H1 (cell line): ENCODE measurements at regions not wholly inside any gene's neighbourhood (a gene's known extent, or its start where the extent isn't known, plus 50 kb on each side); places are given as distances from the start of the nearest gene placed in this dataset.

Experiments used
- CTCF ChIA-PET: fragments of 300-600 bp; sonication (Branson Sonifier 250); formaldehyde crosslinking; loops from one replicate; lab custom pipeline; 2021; ENCODE audit not compliant: partially characterized antibody; lab: Charles Lee
- POLR2A ChIA-PET: fragments of 300-600 bp; sonication (Branson Sonifier 250); formaldehyde crosslinking; loops from one replicate; lab custom pipeline; 2021; ENCODE audit warnings: inconsistent platforms; ENCODE audit not compliant: partially characterized antibody; lab: Charles Lee
- DNase-seq, 2 experiments: peaks; one replicate each; pipeline versions ENCODE4 v3.0.0 to v3.0.0-alpha.2; 2010 to 2022; ENCODE audit warnings: low spot score in 2 of 2, low read depth in 1 of 2, mixed read lengths in 1 of 2
- FAIRE-seq: peaks from 2 replicates; lab custom pipeline; 2011; peaks lifted over from hg19 to GRCh38; lab: Jason Lieb, UNC
- H2AFZ ChIP-seq: 2 replicates; pipeline ENCODE4 v1.8.1; 2012; ENCODE audit warnings: low read length, inconsistent platforms
- H2AK5ac ChIP-seq: 2 replicates; pipeline ENCODE4 v1.6.1; 2013; ENCODE audit warnings: low read depth, low read length
- H2BK120ac ChIP-seq: replicated peaks from 2 replicates; pipeline ENCODE3; 2013; ENCODE audit warnings: low read depth, low read length, inconsistent platforms
- H2BK12ac ChIP-seq: 2 replicates; pipeline ENCODE4 v1.6.1; 2013; ENCODE audit warnings: low read depth, low read length
- H2BK15ac ChIP-seq: 2 replicates; pipeline ENCODE4 v1.6.1; 2013; ENCODE audit warnings: low read length
- H2BK20ac ChIP-seq: 2 replicates; pipeline ENCODE4 v1.6.1; 2013; ENCODE audit warnings: low read length
- H2BK5ac ChIP-seq: 2 replicates; pipeline ENCODE4 v1.6.1; 2013; ENCODE audit warnings: low read depth, low read length
- H3K14ac ChIP-seq: 2 replicates; pipeline ENCODE4 v1.6.1; 2013; ENCODE audit warnings: inconsistent platforms; ENCODE audit not compliant: insufficient read length
- H3K18ac ChIP-seq: 2 replicates; pipeline ENCODE4 v1.6.1; 2013; ENCODE audit warnings: low read length; ENCODE audit errors: extremely low read depth
- H3K23ac ChIP-seq: 2 replicates; pipeline ENCODE4 v1.6.1; 2013; ENCODE audit warnings: inconsistent platforms; ENCODE audit not compliant: insufficient read length
- H3K23me2 ChIP-seq: 2 replicates; pipeline ENCODE4 v1.6.1; 2013; ENCODE audit warnings: low read depth, low read length
- H3K27ac ChIP-seq: 2 replicates; pipeline ENCODE4 v1.6.1; 2011; ENCODE audit warnings: low read depth, low read length, inconsistent platforms
- H3K27me3 ChIP-seq, 4 experiments: replicated peaks in 1 of 4; 1 replicate in 1 of 4; 2 replicates in 3 of 4; pipeline versions ENCODE4 v1.6.1 to v1.8.1; 2011 to 2013; ENCODE audit warnings: low read length in 3 of 4, mild to moderate bottlenecking in 3 of 4, inconsistent platforms in 2 of 4, mixed read lengths in 2 of 4, moderate library complexity in 1 of 4; ENCODE audit not compliant: control insufficient read depth in 3 of 4, insufficient read depth in 3 of 4; ENCODE audit errors: extremely low read depth in 1 of 4
- H3K36me3 ChIP-seq, 4 experiments: 2 replicates each; pipeline versions ENCODE4 v1.6.1 to v1.8.1; 2011 to 2013; ENCODE audit warnings: mild to moderate bottlenecking in 4 of 4, low read length in 3 of 4, moderate library complexity in 2 of 4, control low read depth in 1 of 4, inconsistent platforms in 1 of 4; ENCODE audit not compliant: insufficient read depth in 4 of 4, control insufficient read depth in 2 of 4
- H3K4ac ChIP-seq: replicated peaks from 2 replicates; pipeline ENCODE3; 2013; ENCODE audit warnings: low read length, low read depth, mixed read lengths, inconsistent platforms; ENCODE audit not compliant: insufficient read length
- H3K4me1 ChIP-seq, 4 experiments: replicated peaks in 1 of 4; 1 replicate in 1 of 4; 2 replicates in 3 of 4; pipeline versions ENCODE4 v1.6.1 to v1.8.1; 2011 to 2013; ENCODE audit warnings: low read length in 3 of 4, inconsistent platforms in 2 of 4, mixed read lengths in 1 of 4; ENCODE audit not compliant: insufficient read depth in 4 of 4, control insufficient read depth in 3 of 4
- H3K4me2 ChIP-seq, 2 experiments: 2 replicates each; pipeline versions ENCODE4 v1.6.1 to v1.8.1; 2011 to 2013; ENCODE audit warnings: low read depth in 2 of 2, low read length in 2 of 2, control low read depth in 1 of 2, inconsistent platforms in 1 of 2, mild to moderate bottlenecking in 1 of 2; ENCODE audit not compliant: insufficient read depth in 1 of 2
- H3K4me3 ChIP-seq, 4 experiments: fragments of 200-600, 300-600 bp in 1 of 4; sonication (generic), shearing (Covaris generic), sonication (Bioruptor Twin) in 1 of 4; 2 replicates each; pipeline versions ENCODE4 v1.5.1 to v1.8.1; 2011 to 2016; ENCODE audit warnings: low read length in 4 of 4, low read depth in 3 of 4, control low read depth in 2 of 4, inconsistent platforms in 2 of 4, mild to moderate bottlenecking in 2 of 4, mixed read lengths in 1 of 4, moderate library complexity in 1 of 4; ENCODE audit not compliant: insufficient read depth in 2 of 4; ENCODE audit errors: extremely low read depth in 1 of 4
- H3K56ac ChIP-seq: replicated peaks from 2 replicates; pipeline ENCODE3; 2013; ENCODE audit warnings: low read depth, mild to moderate bottlenecking, mixed read lengths, low read length, inconsistent platforms; ENCODE audit not compliant: insufficient read length
- H3K79me1 ChIP-seq: 2 replicates; pipeline ENCODE4 v1.6.1; 2013; ENCODE audit warnings: low read depth, low read length, control low read depth
- H3K79me2 ChIP-seq, 2 experiments: 2 replicates each; pipeline versions ENCODE4 v1.6.1 to v1.8.1; 2012 to 2013; ENCODE audit warnings: low read length in 2 of 2, mild to moderate bottlenecking in 2 of 2, inconsistent platforms in 1 of 2; ENCODE audit not compliant: insufficient read depth in 2 of 2, control insufficient read depth in 1 of 2
- H3K9ac ChIP-seq, 4 experiments: replicated peaks in 1 of 4; 1 replicate in 1 of 4; 2 replicates in 3 of 4; pipeline versions ENCODE4 v1.6.1 to v1.8.1; 2011 to 2013; ENCODE audit warnings: low read depth in 3 of 4, low read length in 3 of 4, control low read depth in 2 of 4, mild to moderate bottlenecking in 2 of 4, moderate library complexity in 2 of 4, inconsistent platforms in 1 of 4; ENCODE audit errors: extremely low read depth in 1 of 4
- H3K9me3 ChIP-seq, 2 experiments: 2 replicates each; pipeline versions ENCODE4 v1.6.1 to v1.8.1; 2012 to 2013; ENCODE audit warnings: mild to moderate bottlenecking in 2 of 2, moderate library complexity in 2 of 2, control low read depth in 1 of 2, inconsistent platforms in 1 of 2, low read depth in 1 of 2, low read length in 1 of 2, mixed read lengths in 1 of 2; ENCODE audit not compliant: insufficient read depth in 2 of 2
- H4K20me1 ChIP-seq, 2 experiments: replicated peaks in 1 of 2; 2 replicates each; pipeline versions ENCODE3 to v1.8.1; 2011 to 2013; ENCODE audit warnings: inconsistent platforms in 2 of 2, low read length in 2 of 2, mild to moderate bottlenecking in 1 of 2; ENCODE audit not compliant: insufficient read depth in 2 of 2, control insufficient read depth in 1 of 2
- H4K5ac ChIP-seq: 2 replicates; pipeline ENCODE4 v1.6.1; 2013; ENCODE audit warnings: low read length, low read depth, mixed read lengths, inconsistent platforms; ENCODE audit not compliant: insufficient read length
- H4K8ac ChIP-seq: 2 replicates; pipeline ENCODE4 v1.8.0; 2013; ENCODE audit warnings: mild to moderate bottlenecking, moderate library complexity, low read length, inconsistent platforms; ENCODE audit not compliant: insufficient read depth; ENCODE audit errors: extremely low read depth
- H4K91ac ChIP-seq: replicated peaks from 2 replicates; pipeline ENCODE3; 2013; ENCODE audit warnings: low read length, mixed read lengths, inconsistent platforms; ENCODE audit not compliant: insufficient read length
- BCL11A ChIP-seq, 2 experiments: IDR thresholded peaks; one replicate each; pipeline ENCODE4 v1.6.1; 2011; ENCODE audit warnings: low read depth in 2 of 2, low read length in 2 of 2, mild to moderate bottlenecking in 2 of 2
- JUN ChIP-seq: IDR thresholded peaks from 2 replicates; pipeline ENCODE4 v1.6.1; 2011; ENCODE audit warnings: low read depth, mild to moderate bottlenecking, improper control_type of control experiment, low read length
- POLR2A ChIP-seq, 2 experiments: IDR thresholded peaks; 1 replicate in 1 of 2; 2 replicates in 1 of 2; pipeline ENCODE4 v1.6.1; 2011; ENCODE audit warnings: low read depth in 2 of 2, low read length in 2 of 2, mild to moderate bottlenecking in 2 of 2; ENCODE audit errors: control extremely low read depth in 1 of 2
- RAD21 ChIP-seq, 2 experiments: IDR thresholded peaks in 1 of 2; conservative IDR thresholded peaks in 1 of 2; 2 replicates each; pipeline ENCODE4 v1.6.1; 2011; ENCODE audit warnings: low read depth in 2 of 2, low read length in 2 of 2, improper control_type of control experiment in 1 of 2, inconsistent platforms in 1 of 2, mild to moderate bottlenecking in 1 of 2, moderate library complexity in 1 of 2
- SIRT6 ChIP-seq: IDR thresholded peaks from one replicate; pipeline ENCODE4 v1.7.1; 2012; ENCODE audit warnings: low read length, inconsistent platforms
- SP4 ChIP-seq: IDR thresholded peaks from 2 replicates; pipeline ENCODE4 v1.6.1; 2012; ENCODE audit warnings: low read length, inconsistent platforms
- WGBS, 2 experiments: shearing (Covaris generic) in 1 of 2; methylation state at CpG; one replicate each; pipeline versions ENCODE4 v1.1.6 to v1.1.7; 2013 to 2015; ENCODE audit warnings: low lambda C conversion rate in 2 of 2, mixed read lengths in 2 of 2, inconsistent platforms in 1 of 2, low coverage in 1 of 2, missing lambda C conversion rate in 1 of 2; ENCODE audit not compliant: insufficient replicate concordance in 2 of 2, insufficient coverage in 1 of 2, insufficient read length in 1 of 2; ENCODE audit errors: extremely low coverage in 1 of 2, missing lambda C conversion rate in 1 of 2; 5-methylcytosine and 5-hydroxymethylcytosine counted together

DNA sequence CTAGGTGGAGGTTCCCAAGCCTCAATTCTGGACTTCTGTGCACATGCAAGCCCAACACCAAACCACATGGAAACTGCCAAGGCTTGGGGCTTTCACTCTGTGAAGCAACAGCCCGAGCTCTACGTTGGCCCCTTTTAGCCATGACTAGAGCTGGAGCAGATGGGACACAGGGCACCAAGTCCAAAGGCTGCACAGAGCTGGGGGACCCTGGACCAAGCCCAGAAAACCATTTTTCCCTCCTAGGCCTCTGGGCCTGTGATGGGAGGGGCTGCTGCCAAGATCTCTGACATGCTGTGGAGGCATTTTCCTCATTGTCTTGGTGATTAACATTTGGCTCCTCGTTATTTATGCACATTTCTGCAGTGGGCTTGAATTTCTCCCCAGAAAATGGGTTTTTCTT lies 258.7 kb upstream of the ACTRT1 start:
- Histone ChIP-seq H4K20me1 (no peaks in the 10 kb centered on the region), H3K9ac (no peak overlapping the region), H4K8ac (no peak overlapping the region), H4K91ac (no peak overlapping the region), H2BK120ac (no peak overlapping the region), H3K56ac (no peak overlapping the region), H4K5ac (no peak overlapping the region), H3K79me1 (no peaks in the 10 kb centered on the region), H3K27ac (no peak overlapping the region), H2BK15ac (no peak overlapping the region), H3K4me1 (no peaks in the 10 kb centered on the region), H3K79me2 (no peaks in the 10 kb centered on the region), H3K4ac (no peak overlapping the region), H3K36me3 (no peaks in the 10 kb centered on the region), H2BK20ac (no peak overlapping the region), H3K4me2 (no peak overlapping the region), H3K23me2 (no peaks in the 10 kb centered on the region), H3K9me3 (peaks cover 7 to 9% of the 10 kb centered on the region in 2 experiments; a peak in 3 of 4 replicates), H3K14ac (no peak overlapping the region), H2AFZ (no peak overlapping the region), H3K4me3 (no peak overlapping the region), H2BK12ac (no peak overlapping the region), H2BK5ac (no peak overlapping the region), H3K18ac (no peak overlapping the region)
- ChIA-PET CTCF (no interaction called here), POLR2A (no interaction called here)
- FAIRE-seq: no peak
- no peak for DNase-seq
- no peak for TF ChIP-seq POLR2A (IDR thresholded peaks at IDR 0.05; ENCODE audit: control extremely low read depth in 1 of 2, low read depth in 2 of 2, low read length in 2 of 2)
- no peak for TF ChIP-seq SP4
- TF ChIP-seq BCL11A (IDR thresholded peaks at IDR 0.05; ENCODE audit: low read depth in 2 of 2, low read length in 2 of 2): no peak
- TF ChIP-seq RAD21 (IDR thresholded peaks at IDR 0.05 in 1 of 2, conservative IDR thresholded peaks at IDR 0.05 in 1 of 2; ENCODE audit: low read depth in 2 of 2, low read length in 2 of 2): no peak
- TF ChIP-seq JUN: no peak
- TF ChIP-seq SIRT6: no peak
- TF ChIP-seq, all 59 proteins: peak for 0
- Histone ChIP-seq H2AK5ac (no peak overlapping the region), H3K27me3 (no peaks in the 10 kb centered on the region), H3K23ac (no peak overlapping the region)
- WGBS, 2 experiments: 96% methylated on average over 3 of the region's 3 CpGs; no CpG with 5 or more reads in 1 of the 2 experiments
